Ovary (tissue), 7 donors: ENCODE measurements at regions not wholly inside any gene's neighbourhood (a gene's known extent, or its start where the extent isn't known, plus 50 kb on each side); places are given as distances from the start of the nearest gene placed in this dataset.

Experiments used
- DNase-seq, 5 donors: peaks; one replicate each; pipeline ENCODE4 v3.0.0-alpha.2; 2019 to 2020
- H3K27ac ChIP-seq, 2 donors: fragments of 200-600 bp; one replicate each; pipeline versions ENCODE4 v1.5.1 to v1.8.0; 2019 to 2022
- H3K27me3 ChIP-seq: fragments of 200-600 bp; one replicate; pipeline ENCODE4 v1.8.0; 2022
- H3K36me3 ChIP-seq: fragments of 200-600 bp; sonication (generic); one replicate; pipeline ENCODE4 v1.5.1; 2019
- H3K4me1 ChIP-seq: one replicate; pipeline ENCODE4 v1.8.1; 2013; ENCODE audit warnings: mild to moderate bottlenecking, moderate library complexity; ENCODE audit not compliant: insufficient read depth
- H3K4me3 ChIP-seq: fragments of 200-600 bp; sonication (generic); one replicate; pipeline ENCODE4 v1.5.1; 2017
- H3K9me3 ChIP-seq, 2 donors: fragments of 200-600 bp in 1 of 2; sonication (generic) in 1 of 2; one replicate each; pipeline versions ENCODE4 v1.5.1 to v1.8.1; 2013 to 2019; ENCODE audit warnings: mild to moderate bottlenecking in 1 of 2, moderate library complexity in 1 of 2
- EP300 ChIP-seq: sonication (generic); formaldehyde crosslinking; IDR thresholded peaks from one replicate; pipeline ENCODE4 v1.6.1; 2017; ENCODE audit warnings: antibody characterized with exemption
- POLR2A ChIP-seq: fragments of 450-650 bp; IDR thresholded peaks from one replicate; pipeline ENCODE4 v1.6.1; 2017; ENCODE audit warnings: antibody characterized with exemption, mild to moderate bottlenecking, moderate library complexity
- WGBS, 3 donors: extraction: QIAGEN DNeasy Blood & Tissue Kit in 1 of 3; methylation state at CpG; one replicate each; pipeline versions ENCODE4 v1.1.5 to v1.1.7; 2013 to 2017; 5-methylcytosine and 5-hydroxymethylcytosine counted together
- intact Hi-C, 4 donors: fragments of 100-400 bp; cut with DNase I; formaldehyde crosslinking; loops; one replicate each; pipeline versions ENCODE4 v1.11.0 to v1.15.1; 2022 to 2023
- TF ChIP-seq, protein P1 (sequence below), 3 donors: fragments of 450-650 bp in 2 of 3; fragments of 200-600 bp in 1 of 3; IDR thresholded peaks; one replicate each; pipeline versions ENCODE4 v1.5.1 to v1.8.0; 2016 to 2022; ENCODE audit warnings: antibody characterized with exemption in 3 of 3, mild to moderate bottlenecking in 1 of 3
- donor health status: DM: no; HTN: no; CAD: no; lungs with moderate emphysema.
- donor health status: DM: no; HTN: no; CAD: no.
- donor health status: Bipolar disorder and iron deficiency.
- donor health status: DM: no; HTN: no; CAD: no.
- donor health status: DM: yes; HTN: yes; CAD: no.

DNA sequence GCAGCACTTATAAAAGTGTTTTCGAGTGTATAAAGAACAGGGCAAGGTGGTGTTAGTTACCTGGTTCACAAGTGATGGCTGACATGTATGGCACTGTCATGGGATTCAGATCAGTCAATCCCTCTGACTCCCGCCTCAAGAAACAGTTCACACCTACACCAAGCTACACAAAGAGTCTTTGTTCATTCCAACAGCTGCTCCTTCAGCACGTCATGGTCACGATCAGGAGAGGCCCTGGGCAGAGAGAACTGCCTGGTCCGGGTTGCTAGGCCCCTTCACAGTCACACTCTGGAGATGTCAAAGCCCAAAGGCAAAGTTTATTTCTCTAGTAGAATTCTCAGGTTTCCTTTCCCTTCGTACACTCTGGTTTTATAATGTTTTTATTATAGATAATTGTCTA lies 426.7 kb downstream of the ZSWIM6 start:
- no peaks in the 10 kb centered on the region for H3K36me3 ChIP-seq
- DNase-seq, result no peak
- no peak for TF ChIP-seq POLR2A
- TF ChIP-seq, protein P1, sequence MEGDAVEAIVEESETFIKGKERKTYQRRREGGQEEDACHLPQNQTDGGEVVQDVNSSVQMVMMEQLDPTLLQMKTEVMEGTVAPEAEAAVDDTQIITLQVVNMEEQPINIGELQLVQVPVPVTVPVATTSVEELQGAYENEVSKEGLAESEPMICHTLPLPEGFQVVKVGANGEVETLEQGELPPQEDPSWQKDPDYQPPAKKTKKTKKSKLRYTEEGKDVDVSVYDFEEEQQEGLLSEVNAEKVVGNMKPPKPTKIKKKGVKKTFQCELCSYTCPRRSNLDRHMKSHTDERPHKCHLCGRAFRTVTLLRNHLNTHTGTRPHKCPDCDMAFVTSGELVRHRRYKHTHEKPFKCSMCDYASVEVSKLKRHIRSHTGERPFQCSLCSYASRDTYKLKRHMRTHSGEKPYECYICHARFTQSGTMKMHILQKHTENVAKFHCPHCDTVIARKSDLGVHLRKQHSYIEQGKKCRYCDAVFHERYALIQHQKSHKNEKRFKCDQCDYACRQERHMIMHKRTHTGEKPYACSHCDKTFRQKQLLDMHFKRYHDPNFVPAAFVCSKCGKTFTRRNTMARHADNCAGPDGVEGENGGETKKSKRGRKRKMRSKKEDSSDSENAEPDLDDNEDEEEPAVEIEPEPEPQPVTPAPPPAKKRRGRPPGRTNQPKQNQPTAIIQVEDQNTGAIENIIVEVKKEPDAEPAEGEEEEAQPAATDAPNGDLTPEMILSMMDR (IDR thresholded peaks at IDR 0.05), result no peak
- TF ChIP-seq EP300, result no peak
- H3K4me3 ChIP-seq, result no peak overlapping the region
- H3K9me3 ChIP-seq, result no peaks in the 10 kb centered on the region
- 84 to 86% (median 85%) methylated on average over 6 of the region's 6 CpGs for WGBS, 3 donors
- H3K4me1 ChIP-seq, result no peaks in the 10 kb centered on the region
- H3K27me3 ChIP-seq, result no peaks in the 10 kb centered on the region
- intact Hi-C loops, result no loop called here
- no peak overlapping the region for H3K27ac ChIP-seq

DNA sequence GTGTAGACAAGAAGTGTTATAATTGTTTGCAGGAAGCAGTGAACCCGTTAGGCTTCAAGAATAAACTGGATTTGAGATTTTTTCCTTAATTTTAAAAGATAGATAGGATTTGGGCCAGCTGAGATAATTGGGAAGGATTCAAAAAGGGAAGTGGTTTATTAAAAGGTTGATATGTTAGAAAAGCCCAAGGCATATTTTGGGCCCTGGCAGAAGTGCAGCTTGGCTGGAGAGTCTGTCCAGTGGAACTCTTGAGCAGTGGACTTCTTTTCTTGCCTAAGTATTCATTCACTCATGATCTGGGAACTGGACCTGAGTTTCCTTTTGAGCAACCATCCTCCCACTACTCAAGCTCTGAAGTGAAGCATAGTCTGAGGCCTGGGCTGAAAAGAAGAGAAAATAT lies 433.4 kb downstream of the ZSWIM6 start:
- intact Hi-C loops, result no loop called here
- no peak overlapping the region for H3K27ac ChIP-seq
- H3K36me3 ChIP-seq, result no peaks in the 10 kb centered on the region
- DNase-seq, result no peak
- no peaks in the 10 kb centered on the region for H3K4me1 ChIP-seq
- no peaks in the 10 kb centered on the region for H3K27me3 ChIP-seq
- TF ChIP-seq POLR2A (no peak), EP300 (no peak)
- TF ChIP-seq, protein P1 (IDR thresholded peaks at IDR 0.05), result no peak
- H3K9me3 ChIP-seq, result no peaks in the 10 kb centered on the region
- WGBS, 3 donors, result 42 to 63% (median 54%) methylated on average over 1 of the region's 1 CpG
- H3K4me3 ChIP-seq, result no peak overlapping the region

DNA sequence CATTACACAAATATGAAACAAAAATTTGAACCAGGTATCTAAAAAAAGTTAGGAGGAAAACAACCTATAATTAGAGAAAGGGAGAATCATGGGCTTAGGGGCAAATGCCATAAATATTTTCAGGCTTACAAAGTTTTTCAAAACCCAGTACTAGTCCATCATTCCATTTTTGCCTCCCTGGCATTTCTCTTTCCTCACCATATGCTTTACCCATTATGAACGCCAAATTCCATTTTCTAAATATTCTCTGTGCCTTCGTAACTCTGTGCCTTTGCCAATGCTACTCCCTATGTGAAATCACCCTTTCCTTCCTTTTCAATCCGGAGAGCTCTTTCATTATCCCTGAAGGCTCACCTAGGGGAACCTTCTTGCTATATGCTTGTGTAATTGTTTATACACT lies 434.1 kb downstream of the ZSWIM6 start:
- no peaks in the 10 kb centered on the region for H3K4me1 ChIP-seq
- H3K9me3 ChIP-seq, result no peaks in the 10 kb centered on the region
- 78 to 87% (median 86%) methylated on average over 3 of the region's 3 CpGs for WGBS, 3 donors
- no peak for DNase-seq
- intact Hi-C loops, result no loop called here
- no peaks in the 10 kb centered on the region for H3K36me3 ChIP-seq
- H3K27ac ChIP-seq, result no peak overlapping the region
- no peak overlapping the region for H3K4me3 ChIP-seq
- H3K27me3 ChIP-seq, result no peaks in the 10 kb centered on the region
- TF ChIP-seq EP300, result no peak
- TF ChIP-seq POLR2A, result no peak
- TF ChIP-seq, protein P1 (IDR thresholded peaks at IDR 0.05), result no peak

DNA sequence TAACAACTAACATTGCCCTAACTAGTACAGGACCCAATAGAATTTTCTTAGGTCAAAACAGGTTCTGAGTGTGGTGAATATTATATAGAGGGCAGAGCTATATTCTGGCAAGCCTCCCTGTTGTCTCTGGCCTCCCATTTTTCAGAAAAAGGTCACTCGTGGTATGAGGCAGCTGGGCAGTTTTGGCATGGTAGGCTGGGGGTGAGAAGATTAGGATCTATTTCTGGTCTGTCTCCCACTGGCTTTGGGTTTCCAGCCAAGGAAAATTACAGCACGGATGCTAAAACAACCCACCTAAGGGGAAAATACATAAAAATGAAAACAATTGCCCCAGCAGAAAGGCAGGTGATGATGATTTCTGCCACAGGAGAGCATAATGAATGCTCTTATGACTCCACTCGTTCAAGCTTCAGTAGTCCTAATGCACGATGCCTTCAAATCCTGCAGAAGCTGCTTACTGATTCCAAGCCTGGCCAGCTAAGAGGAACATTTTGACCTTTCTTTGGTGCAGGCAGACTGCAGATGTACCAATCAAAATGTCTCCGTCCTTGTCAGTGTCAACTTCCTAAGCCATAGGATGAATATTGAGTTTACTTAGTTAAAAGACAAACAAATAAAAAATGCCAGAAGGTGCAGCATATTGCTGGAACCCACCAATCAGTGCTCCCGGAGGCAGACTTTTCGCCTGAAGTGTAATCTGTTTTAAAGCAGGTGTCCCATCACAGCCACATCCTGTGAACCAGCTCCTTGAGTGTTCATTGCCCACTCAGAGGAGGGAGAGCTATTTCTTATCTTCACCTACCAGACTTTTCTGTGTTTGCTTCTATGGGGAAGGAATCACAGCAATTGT lies 435.4 kb downstream of the ZSWIM6 start:
- intact Hi-C loops, result no loop called here
- Histone ChIP-seq H3K27me3 (no peaks in the 10 kb centered on the region), H3K4me3 (no peak overlapping the region), H3K27ac (no peak overlapping the region), H3K9me3 (no peaks in the 10 kb centered on the region), H3K4me1 (no peaks in the 10 kb centered on the region), H3K36me3 (no peaks in the 10 kb centered on the region)
- TF ChIP-seq POLR2A (no peak), EP300 (no peak)
- TF ChIP-seq, protein P1 (IDR thresholded peaks at IDR 0.05), result no peak
- WGBS, 3 donors, result 55 to 74% (median 61%) methylated on average over 7 of the region's 7 CpGs
- no peak for DNase-seq
